PC-9 (cell line): ENCODE measurements at regions not wholly inside any gene's neighbourhood (a gene's known extent, or its start where the extent isn't known, plus 50 kb on each side); places are given as distances from the start of the nearest gene placed in this dataset.

Experiments
- BruUV-seq: library from RNA; stranded (reverse); fragments of 400-500 nt; replicated peaks from 2 replicates; lab custom pipeline; 2021; lab: Mats Ljungman, UMichigan
- CTCF ChIA-PET: fragments of 300-600 bp; sonication (Branson Sonifier 250); formaldehyde crosslinking; loops from one replicate; lab custom pipeline; 2022; ENCODE audit warnings: antibody characterized with exemption; lab: Charles Lee
- POLR2A ChIA-PET: fragments of 300-600 bp; sonication (Branson Sonifier 250); formaldehyde crosslinking; loops from one replicate; lab custom pipeline; 2022; ENCODE audit warnings: antibody characterized with exemption; ENCODE audit not compliant: unreplicated experiment; lab: Charles Lee
- DNase-seq, 2 experiments: peaks; one replicate each; pipeline versions ENCODE4 v3.0.0 to v3.0.0-alpha.2; 2015 to 2022; ENCODE audit warnings: mixed read lengths in 1 of 2
- H2AFZ ChIP-seq: fragments of 200-600 bp; sonication (generic); 2 replicates; pipeline ENCODE4 v1.8.1; 2017; ENCODE audit warnings: antibody characterized with exemption
- H3F3A ChIP-seq: fragments of 200-600 bp; sonication (generic); 2 replicates; pipeline ENCODE4 v1.8.1; 2017; ENCODE audit warnings: antibody characterized with exemption, mild to moderate bottlenecking, low read depth; ENCODE audit not compliant: insufficient read depth
- H3K27ac ChIP-seq: fragments of 200-600 bp; sonication (generic); 2 replicates; pipeline ENCODE4 v1.6.1; 2016; ENCODE audit warnings: mixed run types
- H3K27me3 ChIP-seq: fragments of 200-600 bp; sonication (generic); 2 replicates; pipeline ENCODE4 v1.6.1; 2016; ENCODE audit warnings: low read depth, mixed run types; ENCODE audit not compliant: insufficient read depth
- H3K36me3 ChIP-seq: fragments of 200-600 bp; sonication (generic); 2 replicates; pipeline ENCODE4 v1.6.1; 2016; ENCODE audit warnings: low read depth, mixed run types
- H3K4me1 ChIP-seq: fragments of 200-600 bp; sonication (generic); replicated peaks from 2 replicates; pipeline ENCODE4 v1.6.1; 2016; ENCODE audit warnings: mixed run types; ENCODE audit not compliant: insufficient read depth
- H3K4me2 ChIP-seq: fragments of 200-600 bp; sonication (generic); 2 replicates; pipeline ENCODE4 v1.6.1; 2017; ENCODE audit warnings: mixed run types
- H3K4me3 ChIP-seq: fragments of 200-600 bp; sonication (generic); 2 replicates; pipeline ENCODE4 v1.6.1; 2016; ENCODE audit warnings: mixed run types
- H3K79me2 ChIP-seq: fragments of 200-600 bp; sonication (generic); 2 replicates; pipeline ENCODE4 v1.6.1; 2017; ENCODE audit warnings: low read depth, mixed run types
- H3K9me2 ChIP-seq: fragments of 200-600 bp; sonication (generic); 2 replicates; pipeline ENCODE4 v1.8.1; 2017; ENCODE audit warnings: mild to moderate bottlenecking; ENCODE audit not compliant: insufficient read depth
- H3K9me3 ChIP-seq: fragments of 200-600 bp; sonication (generic); 2 replicates; pipeline ENCODE4 v1.8.1; 2016; ENCODE audit warnings: low read depth; ENCODE audit not compliant: insufficient read depth
- H4K20me1 ChIP-seq: fragments of 200-600 bp; sonication (generic); 2 replicates; pipeline ENCODE4 v1.8.1; 2017; ENCODE audit not compliant: insufficient read depth
- CTCF ChIP-seq: fragments of 200-600 bp; sonication (generic); conservative IDR thresholded peaks from 2 replicates; pipeline ENCODE4 v1.6.1; 2017; ENCODE audit warnings: mixed run types, antibody characterized with exemption, mild to moderate bottlenecking, moderate library complexity
- EZH2 ChIP-seq: fragments of 200-600 bp; sonication (generic); IDR thresholded peaks from 2 replicates; pipeline ENCODE4 v1.8.0; 2017; ENCODE audit warnings: antibody characterized with exemption, low read depth
- intact Hi-C: fragments of 100-400 bp; cut with micrococcal nuclease; formaldehyde crosslinking; loops from one replicate; pipeline ENCODE4 v1.10.0; 2022; ENCODE audit not compliant: unreplicated experiment

GRCh38 chr10:58951087-58951486 is 225.4 kb upstream of the PHYHIPL start:
- BruUV-seq, result no TSS peak
- Histone ChIP-seq H4K20me1 (no peaks in the 10 kb centered on the region), H3K4me3 (no peak overlapping the region), H2AFZ (no peak overlapping the region), H3K9me2 (no peaks in the 10 kb centered on the region), H3K4me1 (no peaks in the 10 kb centered on the region), H3K27me3 (no peaks in the 10 kb centered on the region), H3K79me2 (no peaks in the 10 kb centered on the region), H3K4me2 (no peak overlapping the region), H3K36me3 (no peaks in the 10 kb centered on the region), H3K9me3 (0 out of 2 replicates have a peak, but pooled peaks cover 3% of the 10 kb centered on the region), H3F3A (no peaks in the 10 kb centered on the region), H3K27ac (no peak overlapping the region)
- POLR2A ChIA-PET, result no interaction called here
- TF ChIP-seq EZH2 (no peak), CTCF (no peak)
- CTCF ChIA-PET, result no interaction called here
- intact Hi-C loops, result loop anchor here (10.0 kb wide), 1 partner anchor 416 kb away; no protein-coding TSS in a partner anchor
- no peak for DNase-seq

- no peaks in the 10 kb centered on the region for H3F3A ChIP-seq
- H4K20me1 ChIP-seq, result no peaks in the 10 kb centered on the region
- ChIA-PET CTCF (no interaction called here), POLR2A (no interaction called here)
- H2AFZ ChIP-seq, result no peak overlapping the region
- no peaks in the 10 kb centered on the region for H3K79me2 ChIP-seq
- no peak overlapping the region for H3K4me3 ChIP-seq
- H3K4me2 ChIP-seq, result no peak overlapping the region
- H3K4me1 ChIP-seq, result no peaks in the 10 kb centered on the region
- H3K27ac ChIP-seq, result no peak overlapping the region
- TF ChIP-seq EZH2 (no peak), CTCF (no peak)
- H3K9me3 ChIP-seq, result 0 out of 2 replicates have a peak, but pooled peaks cover 3% of the 10 kb centered on the region
- BruUV-seq, result no TSS peak
- no peaks in the 10 kb centered on the region for H3K9me2 ChIP-seq
- H3K27me3 ChIP-seq, result no peaks in the 10 kb centered on the region
- DNase-seq, result no peak
- intact Hi-C loops, result loop anchor here (1.0 to 10.0 kb wide), 4 partner anchors 169 to 417 kb away; no protein-coding TSS in a partner anchor
- H3K36me3 ChIP-seq, result no peaks in the 10 kb centered on the region
Measured at GRCh38 chr10:58951746-58952145, 224.7 kb upstream of the PHYHIPL start.

- no peaks in the 10 kb centered on the region for H3K9me2 ChIP-seq
- ChIA-PET POLR2A (no interaction called here), CTCF (interaction anchor here (0.6 kb wide), 1 partner anchor 228 kb away, joined by 4 read pairs; no protein-coding TSS in a partner anchor)
- no peak overlapping the region for H3K27ac ChIP-seq
- no peaks in the 10 kb centered on the region for H3K4me1 ChIP-seq
- no peak for DNase-seq
- no peaks in the 10 kb centered on the region for H3K27me3 ChIP-seq
- H3F3A ChIP-seq, result no peaks in the 10 kb centered on the region
- no peak overlapping the region for H3K4me3 ChIP-seq
- 0 out of 2 replicates have a peak, but pooled peaks cover 3% of the 10 kb centered on the region for H3K9me3 ChIP-seq
- H3K36me3 ChIP-seq, result no peaks in the 10 kb centered on the region
- no peak overlapping the region for H2AFZ ChIP-seq
- H4K20me1 ChIP-seq, result no peaks in the 10 kb centered on the region
- H3K79me2 ChIP-seq, result no peaks in the 10 kb centered on the region
- no TSS peak for BruUV-seq
- intact Hi-C loops, result loop anchor here (1.0 to 10.0 kb wide), 4 partner anchors 170 to 417 kb away; no protein-coding TSS in a partner anchor
- H3K4me2 ChIP-seq, result no peak overlapping the region
- TF ChIP-seq CTCF (no peak), EZH2 (no peak)
Measured at GRCh38 chr10:58952162-58952601, 224.3 kb upstream of the PHYHIPL start.
